ENCODE measurements at regions not wholly inside any gene's neighbourhood (a gene's known extent, or its start where the extent isn't known, plus 50 kb on each side); places are given as distances from the start of the nearest gene placed in this dataset.
"Not testable (repeated sequence)": the region's sequence is repeated elsewhere in the genome, so short reads cannot be mapped to it uniquely, and the experiment has no call there.

- DNase-seq (ENCODE audit: extremely low read depth in 1 of 11, low read depth in 9 of 11, low spot score in 4 of 11) = no peak
Measured at GRCh38 chr6:11323666-11324452, 91.4 kb upstream of the NEDD9 start.

- DNase-seq (ENCODE audit: extremely low read depth in 1 of 11, low read depth in 9 of 11, low spot score in 4 of 11) = no peak
Measured at GRCh38 chr6:11322252-11322885, 89.9 kb upstream of the NEDD9 start.

GRCh38 chr6:11320914-11321597 lies 88.6 kb upstream of the NEDD9 start:
- no peak for DNase-seq (ENCODE audit: extremely low read depth in 1 of 11, low read depth in 9 of 11, low spot score in 4 of 11)

DNA sequence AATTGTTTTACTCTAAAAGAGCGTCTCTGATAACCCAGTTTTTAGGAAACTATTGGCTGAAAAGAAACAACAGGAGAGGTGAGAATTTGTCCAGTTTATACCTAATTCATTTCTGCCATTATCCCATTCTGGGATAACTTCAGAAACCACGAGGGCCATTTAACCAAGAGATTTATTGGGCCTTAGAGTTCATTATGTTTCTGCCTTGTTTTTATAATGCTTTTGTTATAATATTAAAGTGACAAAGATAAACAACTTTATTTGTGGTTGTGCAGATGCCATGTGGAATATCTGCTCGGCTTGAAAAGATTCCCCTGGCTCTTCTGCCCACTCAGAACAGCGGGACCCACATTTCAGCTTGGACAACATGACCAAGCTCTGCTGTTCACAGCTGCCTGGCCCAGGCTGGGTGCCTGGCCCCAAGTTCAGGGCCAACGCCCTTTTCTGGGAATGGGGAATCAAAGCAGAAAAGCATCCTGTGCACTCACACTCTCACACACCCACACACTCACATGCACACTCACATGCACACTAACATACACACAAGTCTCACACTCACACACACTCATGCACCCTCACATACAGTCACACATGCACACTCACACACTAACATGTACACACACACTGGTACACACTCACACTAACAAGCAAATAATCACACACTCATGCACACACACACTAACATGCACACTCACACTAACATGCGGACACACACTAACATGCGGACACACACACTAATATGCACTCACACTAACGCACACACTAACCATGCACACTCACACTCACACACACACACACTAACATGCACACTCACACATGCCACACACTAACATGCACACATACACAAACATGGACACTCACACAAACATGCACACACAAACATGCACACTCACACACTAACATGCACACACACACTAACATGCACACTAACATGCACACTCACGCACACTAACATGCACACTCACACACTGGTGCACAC lies 86.7 kb upstream of the NEDD9 start:
- no peak for DNase-seq (ENCODE audit: extremely low read depth in 1 of 11, low read depth in 9 of 11, low spot score in 4 of 11)

DNA sequence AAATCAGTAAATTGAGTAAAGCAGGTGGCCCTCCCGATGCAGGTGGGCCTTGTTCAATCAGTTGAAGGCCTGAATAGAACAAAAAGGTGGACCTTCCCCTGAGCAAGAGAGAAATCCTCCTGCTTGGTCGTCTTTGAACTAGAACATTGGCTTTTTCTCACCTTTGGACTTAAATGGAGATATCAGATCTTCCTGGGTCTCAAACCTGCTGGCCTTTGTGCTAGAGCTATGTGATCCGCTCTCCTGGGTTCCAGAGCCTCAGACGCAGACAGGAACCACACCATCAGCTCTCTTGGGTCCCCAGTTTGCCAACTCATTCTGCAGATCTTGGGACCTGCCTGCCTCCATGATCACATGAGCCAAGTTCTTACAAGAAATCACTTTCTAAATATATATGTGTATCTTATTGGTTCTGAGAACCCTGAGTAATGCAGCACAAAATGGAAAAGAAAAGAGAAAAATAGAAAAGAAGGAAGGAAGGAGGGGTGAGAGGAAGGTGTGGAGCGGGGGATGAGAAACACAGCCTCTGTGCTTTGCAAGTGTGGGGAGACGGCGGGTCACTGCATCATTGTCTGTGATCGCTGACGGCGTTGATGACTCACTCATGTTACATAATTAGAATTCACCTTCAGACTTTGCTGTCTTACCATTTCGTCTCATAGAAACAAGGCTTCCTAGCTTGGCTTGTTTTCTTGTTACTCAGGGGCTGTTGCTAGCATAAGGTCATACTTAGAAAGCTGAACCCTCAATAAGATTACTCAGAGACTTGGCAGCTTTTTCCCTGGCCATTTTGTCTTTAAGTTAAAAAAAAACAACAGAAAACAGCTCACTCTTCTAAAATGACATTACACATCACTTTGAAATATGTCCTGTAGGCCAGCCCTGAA lies 85.7 kb upstream of the NEDD9 start:
- peak in 6 of 11 donors; percentile 40 to 71 (median 48) for DNase-seq (ENCODE audit: extremely low read depth in 1 of 11, low read depth in 9 of 11, low spot score in 4 of 11)

- DNase-seq (ENCODE audit: extremely low read depth in 1 of 11, low read depth in 9 of 11, low spot score in 4 of 11) = no peak
Measured at GRCh38 chr6:11315743-11316437, 83.4 kb upstream of the NEDD9 start.

- no peak for DNase-seq (ENCODE audit: extremely low read depth in 1 of 11, low read depth in 9 of 11, low spot score in 4 of 11)
Measured at GRCh38 chr6:11313207-11313606, 80.7 kb upstream of the NEDD9 start.

DNA sequence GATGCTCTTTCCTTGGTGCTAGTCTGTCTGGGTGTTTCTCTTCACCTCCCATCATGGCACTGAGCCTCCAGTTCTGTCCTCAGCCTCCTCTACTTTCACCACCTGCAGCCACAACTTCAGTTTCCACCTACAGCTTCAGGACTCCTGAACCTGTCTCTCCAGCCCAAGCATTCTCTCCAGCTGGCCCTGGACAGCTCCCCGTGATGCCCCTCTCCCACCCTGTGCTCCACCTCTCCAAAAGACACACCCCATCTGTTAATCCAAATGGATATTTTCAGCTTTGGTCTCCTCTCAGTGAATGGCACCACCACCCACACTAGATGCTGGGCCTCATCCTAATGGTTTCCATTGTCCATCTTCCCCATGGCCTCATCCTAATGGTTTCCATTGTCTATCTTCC lies 79.5 kb upstream of the NEDD9 start:
- DNase-seq (ENCODE audit: extremely low read depth in 1 of 11, low read depth in 9 of 11, low spot score in 4 of 11) = no peak

GRCh38 chr6:11309947-11310665 lies 77.6 kb upstream of the NEDD9 start:
- peak in 4 of 11 donors; percentile 30 to 55 (median 38) for DNase-seq (ENCODE audit: extremely low read depth in 1 of 11, low read depth in 9 of 11, low spot score in 4 of 11)

DNA sequence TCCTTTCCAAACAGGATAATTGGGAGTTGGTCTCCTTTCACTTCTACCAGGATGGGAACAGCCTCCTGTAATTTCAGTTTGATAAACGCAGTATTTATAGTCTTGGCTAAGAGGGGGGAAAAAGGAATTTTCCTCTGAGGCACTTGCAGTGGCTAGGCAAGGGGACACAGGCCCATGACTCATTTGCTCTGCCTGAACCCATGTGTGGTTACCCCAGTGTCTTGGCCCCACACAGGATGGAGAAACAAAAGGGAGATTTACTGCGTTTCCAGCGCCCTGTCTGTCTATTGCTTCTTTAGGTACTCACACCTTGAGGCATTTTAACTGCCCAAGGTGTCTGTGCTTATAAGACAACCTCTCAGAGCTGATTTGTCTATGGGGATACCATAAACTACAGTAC lies 74.8 kb upstream of the NEDD9 start:
- no peak for DNase-seq (ENCODE audit: extremely low read depth in 1 of 11, low read depth in 9 of 11, low spot score in 4 of 11)

GRCh38 chr6:11304946-11305345 lies 72.5 kb upstream of the NEDD9 start:
- no peak for DNase-seq (ENCODE audit: extremely low read depth in 1 of 11, low read depth in 9 of 11, low spot score in 4 of 11)

GRCh38 chr6:11299876-11300428 lies 67.5 kb upstream of the NEDD9 start:
- not testable (repeated sequence) for DNase-seq (ENCODE audit: extremely low read depth in 1 of 11, low read depth in 9 of 11, low spot score in 4 of 11)

DNA sequence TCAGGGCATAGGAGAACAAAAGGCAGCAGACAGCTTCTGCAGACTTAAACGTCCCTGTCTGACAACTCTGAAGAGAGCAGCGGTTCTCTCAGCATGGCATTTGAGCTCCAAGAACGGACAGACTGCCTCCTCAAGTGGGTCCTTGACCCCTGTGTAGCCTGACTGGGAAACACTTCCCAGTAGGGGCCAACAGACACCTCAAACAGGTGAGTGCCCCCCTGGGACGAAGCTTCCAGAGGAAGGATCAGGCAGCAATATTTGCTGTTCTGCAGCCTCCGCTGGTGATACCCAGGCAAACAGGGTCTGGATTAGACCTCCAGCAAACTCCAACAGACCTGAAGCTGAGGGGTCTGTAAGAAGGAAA lies 66.9 kb upstream of the NEDD9 start:
- DNase-seq (ENCODE audit: extremely low read depth in 1 of 11, low read depth in 9 of 11, low spot score in 4 of 11) = not testable (repeated sequence)

DNA sequence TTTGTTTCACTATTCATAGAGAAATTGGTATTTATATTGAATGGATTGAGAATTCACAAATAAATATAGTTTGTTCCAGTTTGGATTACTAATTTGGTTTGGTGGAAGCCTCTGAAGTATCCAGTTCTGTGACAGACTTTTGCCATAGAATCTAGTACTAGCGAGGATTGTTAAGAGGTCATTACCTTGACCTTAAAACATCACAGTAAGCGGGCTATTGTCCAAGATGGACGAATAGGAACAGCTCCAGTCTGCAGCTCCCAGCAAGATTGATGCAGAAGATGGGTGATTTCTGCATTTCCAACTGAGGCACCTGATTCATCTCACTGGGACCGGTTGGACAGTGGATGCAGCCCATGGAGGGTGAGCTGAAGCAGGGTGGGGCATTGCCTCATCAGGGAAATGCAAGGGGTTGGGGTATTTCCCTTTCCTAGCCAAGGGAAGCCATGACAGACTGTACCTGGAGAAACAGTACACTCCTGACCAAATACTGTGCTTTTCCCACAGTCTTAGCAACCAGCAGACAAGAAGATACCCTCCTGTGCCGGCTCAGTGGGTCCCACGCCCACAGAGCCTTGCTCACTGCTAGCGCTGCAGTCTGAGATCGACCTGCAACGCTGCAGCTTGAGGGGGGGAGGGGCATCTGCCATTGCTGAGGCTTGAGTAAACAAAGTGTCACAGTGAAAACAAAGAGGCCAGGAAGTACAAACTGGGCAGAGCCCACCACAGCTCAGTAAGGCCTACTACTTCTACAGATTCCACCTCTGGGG lies 66.4 kb upstream of the NEDD9 start:
- peak in 1 of 11 donors; percentile 32 for DNase-seq (ENCODE audit: extremely low read depth in 1 of 11, low read depth in 9 of 11, low spot score in 4 of 11)

GRCh38 chr6:11297376-11297729 lies 64.9 kb upstream of the NEDD9 start:
- DNase-seq (ENCODE audit: extremely low read depth in 1 of 11, low read depth in 9 of 11, low spot score in 4 of 11) = no peak
